SK-N-SH treated with all-trans-retinoic acid at 6 μM for 48 hours (cell line): ENCODE measurements at regions not wholly inside any gene's neighbourhood (a gene's known extent, or its start where the extent isn't known, plus 50 kb on each side); places are given as distances from the start of the nearest gene placed in this dataset.

Source experiments
- PPARA ChIP-seq: fragments of 250-450 bp; sonication (Bioruptor Pico); IDR thresholded peaks from 2 replicates; pipeline ENCODE4 v1.5.0; 2020; ENCODE audit warnings: mild to moderate bottlenecking, borderline replicate concordance
- RARB ChIP-seq: fragments of 250-450 bp; sonication (Bioruptor Pico); IDR thresholded peaks from 2 replicates; pipeline ENCODE4 v1.8.0; 2021; ENCODE audit warnings: mild to moderate bottlenecking, moderate library complexity
- ZNF70 ChIP-seq: fragments of 450-650 bp; formaldehyde crosslinking; IDR thresholded peaks from 2 replicates; pipeline ENCODE4 v1.5.0; 2020; ENCODE audit warnings: mild to moderate bottlenecking, moderate library complexity
- TF ChIP-seq, protein P1 (sequence below): fragments of 250-450 bp; sonication (Bioruptor Pico); IDR thresholded peaks from 2 replicates; pipeline ENCODE4 v1.5.1; 2020; ENCODE audit warnings: low read depth, mild to moderate bottlenecking, moderate library complexity
- TF ChIP-seq, protein P2 (sequence below): fragments of 250-450 bp; sonication (Bioruptor Pico); IDR thresholded peaks from 2 replicates; pipeline ENCODE4 v1.8.0; 2020; ENCODE audit warnings: mild to moderate bottlenecking, moderate library complexity, borderline replicate concordance

- no peak for TF ChIP-seq RARB (CRISPR knock-in tag)
- no peak for TF ChIP-seq ZNF70 (CRISPR knock-in tag)
- TF ChIP-seq, protein P1, sequence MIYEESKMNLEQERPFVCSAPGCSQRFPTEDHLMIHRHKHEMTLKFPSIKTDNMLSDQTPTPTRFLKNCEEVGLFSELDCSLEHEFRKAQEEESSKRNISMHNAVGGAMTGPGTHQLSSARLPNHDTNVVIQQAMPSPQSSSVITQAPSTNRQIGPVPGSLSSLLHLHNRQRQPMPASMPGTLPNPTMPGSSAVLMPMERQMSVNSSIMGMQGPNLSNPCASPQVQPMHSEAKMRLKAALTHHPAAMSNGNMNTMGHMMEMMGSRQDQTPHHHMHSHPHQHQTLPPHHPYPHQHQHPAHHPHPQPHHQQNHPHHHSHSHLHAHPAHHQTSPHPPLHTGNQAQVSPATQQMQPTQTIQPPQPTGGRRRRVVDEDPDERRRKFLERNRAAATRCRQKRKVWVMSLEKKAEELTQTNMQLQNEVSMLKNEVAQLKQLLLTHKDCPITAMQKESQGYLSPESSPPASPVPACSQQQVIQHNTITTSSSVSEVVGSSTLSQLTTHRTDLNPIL (CRISPR knock-in tag) = no peak
- TF ChIP-seq PPARA = no peak
- TF ChIP-seq, protein P2, sequence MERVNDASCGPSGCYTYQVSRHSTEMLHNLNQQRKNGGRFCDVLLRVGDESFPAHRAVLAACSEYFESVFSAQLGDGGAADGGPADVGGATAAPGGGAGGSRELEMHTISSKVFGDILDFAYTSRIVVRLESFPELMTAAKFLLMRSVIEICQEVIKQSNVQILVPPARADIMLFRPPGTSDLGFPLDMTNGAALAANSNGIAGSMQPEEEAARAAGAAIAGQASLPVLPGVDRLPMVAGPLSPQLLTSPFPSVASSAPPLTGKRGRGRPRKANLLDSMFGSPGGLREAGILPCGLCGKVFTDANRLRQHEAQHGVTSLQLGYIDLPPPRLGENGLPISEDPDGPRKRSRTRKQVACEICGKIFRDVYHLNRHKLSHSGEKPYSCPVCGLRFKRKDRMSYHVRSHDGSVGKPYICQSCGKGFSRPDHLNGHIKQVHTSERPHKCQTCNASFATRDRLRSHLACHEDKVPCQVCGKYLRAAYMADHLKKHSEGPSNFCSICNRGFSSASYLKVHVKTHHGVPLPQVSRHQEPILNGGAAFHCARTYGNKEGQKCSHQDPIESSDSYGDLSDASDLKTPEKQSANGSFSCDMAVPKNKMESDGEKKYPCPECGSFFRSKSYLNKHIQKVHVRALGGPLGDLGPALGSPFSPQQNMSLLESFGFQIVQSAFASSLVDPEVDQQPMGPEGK (CRISPR knock-in tag) = no peak
Measured at GRCh38 chr15:38182900-38183299, 69.7 kb upstream of the SPRED1 start.
